K562 (cell line): ENCODE measurements at regions not wholly inside any gene's neighbourhood (a gene's known extent, or its start where the extent isn't known, plus 50 kb on each side); places are given as distances from the start of the nearest gene placed in this dataset.

ENCODE experiments used
- RBM22 ChIP-seq: fragments of 200-400 bp; formaldehyde crosslinking; IDR thresholded peaks from 2 replicates; pipeline ENCODE4 v1.6.1; 2018; ENCODE audit warnings: low read length, low read depth; ENCODE audit not compliant: poor library complexity, severe bottlenecking
- TF ChIP-seq, protein P1 (sequence below), 3 experiments: IDR thresholded peaks in 2 of 3; conservative IDR thresholded peaks in 1 of 3; 2 replicates each; pipeline ENCODE4 v1.5.1; 2011 to 2012; ENCODE audit warnings: low read length in 3 of 3, mild to moderate bottlenecking in 3 of 3, control low read depth in 2 of 3, improper control_type of control experiment in 1 of 3, inconsistent platforms in 1 of 3, low read depth in 1 of 3, mixed read lengths in 1 of 3, moderate library complexity in 1 of 3; ENCODE audit not compliant: insufficient read depth in 2 of 3

DNA sequence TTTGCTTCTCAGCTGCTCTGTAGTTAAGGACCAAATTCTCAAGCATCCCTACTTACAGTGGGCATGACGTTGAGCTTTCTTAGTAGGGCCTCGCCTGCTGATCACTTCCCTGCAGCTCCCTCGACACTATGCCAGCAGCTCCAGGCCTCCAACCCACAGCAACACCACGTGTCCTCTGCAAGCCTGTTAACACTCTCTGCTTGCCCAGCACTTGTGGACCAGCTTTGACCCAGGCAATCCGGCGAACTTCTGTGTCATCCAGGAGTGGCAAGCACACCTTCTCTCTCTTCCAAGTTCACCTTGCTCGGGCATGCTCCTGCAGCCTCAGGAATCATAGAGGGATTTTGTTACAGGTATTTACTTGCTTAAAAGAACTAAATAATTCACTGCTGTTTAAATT lies 138.6 kb upstream of the FHL2 start:
- TF ChIP-seq, protein P1, sequence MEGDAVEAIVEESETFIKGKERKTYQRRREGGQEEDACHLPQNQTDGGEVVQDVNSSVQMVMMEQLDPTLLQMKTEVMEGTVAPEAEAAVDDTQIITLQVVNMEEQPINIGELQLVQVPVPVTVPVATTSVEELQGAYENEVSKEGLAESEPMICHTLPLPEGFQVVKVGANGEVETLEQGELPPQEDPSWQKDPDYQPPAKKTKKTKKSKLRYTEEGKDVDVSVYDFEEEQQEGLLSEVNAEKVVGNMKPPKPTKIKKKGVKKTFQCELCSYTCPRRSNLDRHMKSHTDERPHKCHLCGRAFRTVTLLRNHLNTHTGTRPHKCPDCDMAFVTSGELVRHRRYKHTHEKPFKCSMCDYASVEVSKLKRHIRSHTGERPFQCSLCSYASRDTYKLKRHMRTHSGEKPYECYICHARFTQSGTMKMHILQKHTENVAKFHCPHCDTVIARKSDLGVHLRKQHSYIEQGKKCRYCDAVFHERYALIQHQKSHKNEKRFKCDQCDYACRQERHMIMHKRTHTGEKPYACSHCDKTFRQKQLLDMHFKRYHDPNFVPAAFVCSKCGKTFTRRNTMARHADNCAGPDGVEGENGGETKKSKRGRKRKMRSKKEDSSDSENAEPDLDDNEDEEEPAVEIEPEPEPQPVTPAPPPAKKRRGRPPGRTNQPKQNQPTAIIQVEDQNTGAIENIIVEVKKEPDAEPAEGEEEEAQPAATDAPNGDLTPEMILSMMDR (IDR thresholded peaks at IDR 0.05 in 2 of 3, conservative IDR thresholded peaks at IDR 0.05 in 1 of 3; ENCODE audit: insufficient read depth in 2 of 3, low read depth in 1 of 3, low read length in 3 of 3): no peak
- no peak for TF ChIP-seq RBM22
